Left cardiac atrium (tissue), 4 donors: ENCODE measurements at regions not wholly inside any gene's neighbourhood (a gene's known extent, or its start where the extent isn't known, plus 50 kb on each side); places are given as distances from the start of the nearest gene placed in this dataset.
"Not testable (repeated sequence)": the region's sequence is repeated elsewhere in the genome, so short reads cannot be mapped to it uniquely, and the experiment has no call there.

ENCODE experiments used
- ATAC-seq, 2 donors: fragments of 200-7000 bp; cut with Tn5 transposase; one replicate each; pipeline ENCODE4 v1.9.1; 2020; ENCODE audit warnings: mild to moderate bottlenecking in 2 of 2, moderate library complexity in 2 of 2
- DNase-seq: peaks from one replicate; pipeline ENCODE4 v3.0.0-alpha.2; 2020
- intact Hi-C, 2 donors: fragments of 100-400 bp; cut with DNase I; formaldehyde crosslinking; loops; one replicate each; pipeline versions ENCODE4 v1.14.1 to v1.15.1; 2022 to 2023
- donor health status: DM: no; HTN: yes; CAD: no.
- donor health status: DM: no; HTN: yes; CAD: no; lungs with severe emphysema.
- donor health status: DM: yes; HTN: yes; CAD: no.
- donor health status: Dilated cardiomyopathy.

DNA sequence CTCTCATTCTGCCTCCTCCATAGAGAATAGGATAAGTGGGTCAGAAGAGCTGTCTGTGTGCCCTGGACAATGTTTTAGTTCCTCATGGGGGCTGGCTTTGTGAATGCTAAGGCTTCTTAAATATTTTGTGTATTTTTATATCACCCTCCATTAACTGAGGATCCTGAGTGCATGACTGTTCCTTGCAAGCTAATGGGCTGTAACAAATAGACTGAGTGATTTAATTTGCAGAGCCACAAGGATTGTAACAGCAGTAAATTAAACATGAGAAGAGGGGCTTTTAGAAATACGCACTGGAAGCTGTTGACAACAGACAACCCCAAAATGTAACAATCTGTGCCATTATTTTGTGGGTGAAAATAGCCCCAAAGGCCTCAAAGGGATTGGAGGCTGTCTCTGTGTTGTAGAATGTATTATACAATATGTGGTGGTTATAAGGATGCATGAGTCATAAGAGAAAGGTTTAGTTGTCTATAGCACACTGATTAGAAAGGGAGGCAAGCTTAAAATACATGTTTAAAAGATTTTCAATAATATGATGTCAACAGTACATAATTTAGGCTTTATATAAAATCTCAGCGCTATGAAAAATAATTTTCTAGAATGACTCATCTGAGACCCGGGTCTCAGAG lies 152.7 kb upstream of the ACTBL2 start:
- intact Hi-C loops = no loop called here
- DNase-seq = no peak

DNA sequence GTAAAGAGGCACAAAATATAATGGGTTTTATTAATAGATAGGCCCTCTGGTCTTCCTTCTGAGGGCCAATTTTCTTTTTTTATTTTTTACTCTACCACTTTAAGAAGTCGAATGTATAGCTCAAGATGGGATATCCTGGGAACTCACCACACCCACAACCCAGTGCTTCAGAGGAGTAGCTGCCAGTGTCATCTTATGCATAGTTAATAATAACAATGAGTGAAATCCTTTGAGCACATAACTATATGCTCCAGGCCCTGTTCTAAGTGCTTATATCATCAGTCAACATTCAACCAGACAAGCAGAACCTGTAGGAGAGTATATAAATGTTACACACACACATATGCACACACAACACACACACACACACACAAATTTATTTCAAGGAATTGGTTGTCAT lies 150.3 kb upstream of the ACTBL2 start:
- intact Hi-C loops = no loop called here
- DNase-seq (no peak), ATAC-seq (no peak)

More for the DNA sequence above, 152.7 kb upstream of the ACTBL2 start:
- no peak for ATAC-seq

- ATAC-seq, intact Hi-C loops, DNase-seq: not testable (repeated sequence)
These were observed 148.5 kb upstream of the ACTBL2 start for GRCh38 chr5:57631139-57631538.

DNA sequence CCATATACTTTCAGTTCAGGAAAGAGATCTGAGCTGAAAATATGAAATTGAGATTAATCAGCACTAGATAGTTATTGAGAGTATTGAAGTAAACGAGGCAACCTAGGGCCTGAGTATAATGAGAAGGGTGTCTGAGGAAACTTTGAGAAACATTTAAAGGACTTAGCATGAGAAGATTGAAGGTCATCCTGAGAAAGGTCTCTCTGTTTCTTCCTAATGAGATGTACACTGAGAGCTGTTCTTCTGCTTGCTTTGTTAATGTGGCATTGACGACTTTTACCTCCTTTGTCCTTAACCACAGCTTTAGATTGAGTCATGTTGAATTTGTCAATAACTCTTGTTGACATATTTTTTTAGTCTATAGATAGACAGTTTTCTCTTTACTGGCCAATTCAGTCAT lies 145.1 kb upstream of the ACTBL2 start:
- intact Hi-C loops = no loop called here
- no peak for DNase-seq
- no peak for ATAC-seq

GRCh38 chr5:57626703-57627102 lies 144.1 kb upstream of the ACTBL2 start:
- intact Hi-C loops = no loop called here
- no peak for ATAC-seq
- no peak for DNase-seq

GRCh38 chr5:57621624-57622023 lies 139.0 kb upstream of the ACTBL2 start:
- DNase-seq (no peak), ATAC-seq (no peak)
- intact Hi-C loops = no loop called here

- intact Hi-C loops = no loop called here
- no peak for DNase-seq
- no peak for ATAC-seq
These were observed 136.3 kb upstream of the ACTBL2 start for GRCh38 chr5:57618767-57619381.

GRCh38 chr5:57613741-57614140 lies 131.1 kb upstream of the ACTBL2 start:
- no peak for DNase-seq
- intact Hi-C loops = no loop called here
- ATAC-seq = no peak

DNA sequence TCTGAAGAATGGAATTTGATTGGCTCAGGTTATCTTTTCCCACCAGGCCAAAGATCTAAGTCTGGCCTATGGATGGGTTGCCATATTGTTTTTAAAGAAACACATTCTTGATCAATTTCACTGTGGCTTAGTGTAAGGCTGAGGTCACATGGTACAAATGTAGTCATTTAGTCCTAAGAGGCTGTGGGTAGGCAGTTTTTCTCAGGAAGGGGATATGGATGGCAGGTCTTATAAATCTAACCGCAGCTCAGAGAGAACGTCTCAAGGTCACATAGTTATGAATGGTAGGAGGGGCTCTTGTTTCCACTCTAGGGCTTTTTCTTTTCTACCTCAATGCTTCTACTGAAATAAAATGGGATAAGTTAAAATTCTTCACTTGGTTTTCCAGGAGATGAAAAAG lies 128.6 kb upstream of the ACTBL2 start:
- intact Hi-C loops = no loop called here
- no peak for ATAC-seq
- no peak for DNase-seq

- intact Hi-C loops = no loop called here
- no peak for DNase-seq
- ATAC-seq = no peak
These were observed 125.9 kb upstream of the ACTBL2 start for GRCh38 chr5:57608542-57608941.

DNA sequence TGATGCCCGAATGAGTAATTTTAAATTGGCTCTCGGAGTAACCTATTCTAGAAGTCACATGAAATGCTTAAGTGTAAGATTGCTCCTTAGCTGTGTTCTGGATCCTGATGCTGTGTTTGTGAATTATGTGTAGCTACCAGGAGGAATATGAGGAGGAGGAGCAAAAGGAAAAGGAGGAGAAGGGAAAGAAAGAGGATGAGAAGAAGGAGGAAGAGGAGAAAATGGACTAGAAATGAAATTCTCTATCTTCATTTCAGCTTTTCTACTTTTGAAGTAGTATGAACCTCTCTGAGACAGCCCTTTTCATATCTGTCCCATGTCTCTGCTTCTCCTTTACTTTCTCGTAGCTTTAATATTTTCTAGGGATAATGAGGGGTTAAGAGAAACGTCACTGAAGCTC lies 119.4 kb upstream of the ACTBL2 start:
- intact Hi-C loops = no loop called here
- ATAC-seq = no peak
- DNase-seq = no peak

- intact Hi-C loops = no loop called here
- DNase-seq (no peak), ATAC-seq (no peak)
These were observed 117.7 kb upstream of the ACTBL2 start for GRCh38 chr5:57600321-57600720.

- no peak for DNase-seq
- intact Hi-C loops = no loop called here
- no peak for ATAC-seq
These were observed 116.1 kb upstream of the ACTBL2 start for GRCh38 chr5:57598756-57599155.

DNA sequence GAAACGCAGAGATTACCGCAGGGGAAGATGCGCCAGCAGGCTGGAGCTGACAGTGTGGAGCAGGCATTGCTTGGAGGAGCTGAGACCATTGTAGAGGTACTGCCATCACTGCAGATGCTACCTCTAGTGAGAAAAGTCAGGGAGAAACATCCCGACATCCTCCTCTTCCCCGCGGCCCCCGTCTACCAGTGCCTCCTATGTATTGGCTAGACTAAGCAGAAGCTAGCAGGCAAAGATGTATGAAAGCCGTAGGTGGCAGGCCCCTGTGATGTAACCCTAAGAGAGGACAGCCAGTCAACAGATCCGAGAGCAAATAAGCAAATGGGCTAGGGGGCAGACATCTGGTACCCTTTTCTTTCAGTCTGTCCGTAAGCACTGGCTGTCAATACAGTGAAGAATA lies 115.5 kb upstream of the ACTBL2 start:
- ATAC-seq (no peak), DNase-seq (no peak)
- intact Hi-C loops = no loop called here

GRCh38 chr5:57595523-57595991 lies 112.9 kb upstream of the ACTBL2 start:
- ATAC-seq (no peak), DNase-seq (no peak)
- intact Hi-C loops = no loop called here

DNA sequence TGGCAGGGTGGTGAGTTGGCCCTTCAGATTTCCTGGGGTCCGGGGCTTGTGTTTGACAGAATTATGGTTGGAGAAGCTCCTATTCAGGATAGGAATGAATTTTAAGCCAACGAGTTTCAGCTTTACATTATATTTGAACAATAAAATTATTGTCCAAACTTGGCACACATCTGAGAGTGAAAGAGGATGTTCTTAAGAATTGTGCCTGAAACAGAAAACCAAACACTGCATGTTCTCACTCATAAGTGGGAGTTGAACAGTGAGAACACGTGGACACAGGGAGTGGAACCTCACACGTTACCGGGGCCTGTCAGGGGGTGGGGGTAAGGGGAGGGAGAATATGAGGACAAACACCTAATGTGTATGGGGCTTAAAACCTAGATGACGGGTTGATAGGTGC lies 111.8 kb upstream of the ACTBL2 start:
- DNase-seq (no peak), ATAC-seq (no peak)
- intact Hi-C loops = no loop called here

DNA sequence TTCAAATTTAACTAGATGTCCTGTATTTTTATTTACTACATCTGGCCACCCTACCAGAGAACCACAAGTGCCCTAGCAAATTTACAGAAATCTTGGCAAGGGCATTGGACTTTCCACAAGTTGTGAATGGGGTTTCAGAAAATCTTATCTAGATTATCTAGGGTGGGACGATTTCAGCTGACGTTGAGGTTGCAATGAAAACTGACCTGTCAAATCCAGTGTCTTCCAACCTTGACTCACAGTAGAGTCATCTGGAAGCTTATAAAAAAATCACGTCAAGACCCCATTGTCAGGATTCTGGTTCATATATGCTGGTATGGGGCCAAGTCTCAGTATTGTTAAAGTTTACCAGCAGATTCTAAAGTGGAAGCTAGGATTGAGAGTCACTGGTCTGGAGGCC lies 109.6 kb upstream of the ACTBL2 start:
- intact Hi-C loops = no loop called here
- no peak for ATAC-seq
- no peak for DNase-seq

DNA sequence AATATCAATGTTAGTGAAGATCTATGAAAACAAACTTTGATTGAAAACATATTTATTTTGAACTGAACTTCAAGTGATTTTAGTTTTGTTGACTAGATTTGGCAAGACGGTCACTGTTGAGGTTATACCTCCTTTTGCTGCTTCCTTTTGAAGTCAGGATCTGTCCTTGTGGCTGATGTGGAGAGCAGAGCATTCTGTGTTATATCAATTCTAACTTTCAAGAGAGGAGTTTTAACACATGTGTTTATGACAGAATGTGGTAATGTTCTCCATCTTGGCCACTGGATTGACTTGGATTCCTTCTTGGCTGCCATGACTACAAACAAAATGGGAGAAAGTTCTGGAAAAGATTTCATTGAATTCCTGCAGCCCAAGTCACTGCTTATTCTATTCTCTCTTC lies 104.0 kb upstream of the ACTBL2 start:
- ATAC-seq (peak in 1 of 2 donors; percentile 12), DNase-seq (no peak)
- intact Hi-C loops = no loop called here

- DNase-seq = no peak
- no peak for ATAC-seq
- intact Hi-C loops = no loop called here
These were observed 100.0 kb upstream of the ACTBL2 start for GRCh38 chr5:57582578-57583070.

- intact Hi-C loops = no loop called here
- ATAC-seq (no peak), DNase-seq (no peak)
These were observed 99.2 kb upstream of the ACTBL2 start for GRCh38 chr5:57581772-57582171.

DNA sequence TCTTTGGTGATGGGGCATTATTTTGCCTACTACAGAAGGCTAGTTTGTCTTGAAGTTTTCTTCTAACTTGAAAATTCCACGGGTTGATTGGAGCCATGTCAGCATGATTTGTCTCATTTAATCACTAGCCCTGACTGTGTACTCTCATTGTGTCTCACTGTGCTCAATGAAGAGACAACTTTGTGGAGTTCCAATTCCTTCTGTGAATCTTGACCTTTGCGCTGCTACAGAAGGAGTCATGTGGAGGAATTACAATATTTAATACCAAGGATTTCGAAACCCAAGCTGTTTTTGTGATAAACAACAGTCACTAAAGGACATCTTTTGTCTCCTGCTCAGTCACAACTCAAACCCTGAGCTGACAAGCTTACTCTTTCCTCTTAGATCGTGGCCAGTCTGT lies 98.6 kb upstream of the ACTBL2 start:
- intact Hi-C loops = no loop called here
- ATAC-seq (no peak), DNase-seq (no peak)
